T-helper 2 cell treated with Interferon-gamma antibody and Interleukin-4, amounts not matched to agents 5 μg/mL and 100 μg/mL, for 36 hours (primary cell): ENCODE measurements at regions not wholly inside any gene's neighbourhood (a gene's known extent, or its start where the extent isn't known, plus 50 kb on each side); places are given as distances from the start of the nearest gene placed in this dataset.

ENCODE experiments used
- DNase-seq: peaks from one replicate; pipeline ENCODE4 v3.0.0; 2021; ENCODE audit warnings: low spot score
- H3K27ac Mint-ChIP-seq: one replicate; pipeline ENCODE4 v1.8.0; 2021; ENCODE audit warnings: mild to moderate bottlenecking, mixed read lengths
- H3K27me3 Mint-ChIP-seq: one replicate; pipeline ENCODE4 v1.8.0; 2021; ENCODE audit warnings: low read depth, mixed read lengths
- H3K36me3 Mint-ChIP-seq: one replicate; pipeline ENCODE4 v1.8.0; 2021; ENCODE audit warnings: low read depth, mixed read lengths
- H3K4me1 Mint-ChIP-seq: one replicate; pipeline ENCODE4 v1.8.0; 2021; ENCODE audit warnings: low read depth, mixed read lengths
- H3K4me3 Mint-ChIP-seq: one replicate; pipeline ENCODE4 v1.8.0; 2022; ENCODE audit warnings: mild to moderate bottlenecking, moderate library complexity, mixed read lengths
- H3K9me3 Mint-ChIP-seq: one replicate; pipeline ENCODE4 v1.8.0; 2021; ENCODE audit warnings: mixed read lengths

- Mint-ChIP-seq H3K9me3 (peaks cover 7% of the 10 kb centered on the region), H3K36me3 (no peaks in the 10 kb centered on the region), H3K4me1 (no peaks in the 10 kb centered on the region), H3K27ac (no peak overlapping the region), H3K27me3 (peaks cover 17% of the 10 kb centered on the region), H3K4me3 (no peak overlapping the region)
- DNase-seq = no peak
These were observed 100.3 kb upstream of the NCK2 start for GRCh38 chr2:105644174-105644980.

DNA sequence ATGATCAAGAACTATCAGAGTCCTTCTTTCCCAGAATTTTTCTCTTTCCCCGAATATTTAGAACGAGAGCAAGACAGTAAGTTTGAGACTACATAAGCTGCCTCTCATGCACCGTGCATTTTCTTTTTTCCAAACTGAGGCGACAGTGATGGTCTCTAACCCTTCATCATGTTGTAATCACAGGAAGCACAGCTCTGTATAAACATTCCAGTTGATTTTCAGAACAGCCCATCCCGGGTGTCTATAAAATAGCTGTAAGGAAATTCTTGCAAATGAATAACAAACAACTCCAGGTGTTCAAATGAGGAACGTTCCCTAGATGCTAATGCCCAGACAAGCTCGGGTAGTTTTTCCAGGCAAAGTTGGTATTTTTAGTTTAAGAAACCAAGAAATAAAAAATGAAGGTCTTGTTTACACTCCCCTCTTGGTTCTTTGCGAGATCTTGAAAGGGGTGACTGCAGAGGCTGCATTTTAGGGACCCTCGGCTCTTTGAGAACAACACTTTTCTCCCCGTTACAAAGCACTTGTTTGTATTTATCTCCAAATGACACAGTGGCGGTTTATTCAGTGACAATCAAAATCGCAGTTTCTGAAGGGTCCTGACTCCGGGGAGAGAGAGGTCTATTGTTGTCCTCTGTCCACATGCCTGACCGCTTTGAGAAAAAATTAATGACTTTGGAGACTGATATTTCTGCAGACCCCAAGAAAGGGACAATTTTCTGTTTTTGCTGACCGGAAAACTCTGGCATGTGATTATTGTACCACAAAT lies 101.1 kb upstream of the NCK2 start:
- H3K9me3 Mint-ChIP-seq = no peaks in the 10 kb centered on the region
- no peaks in the 10 kb centered on the region for H3K4me1 Mint-ChIP-seq
- no peaks in the 10 kb centered on the region for H3K36me3 Mint-ChIP-seq
- H3K4me3 Mint-ChIP-seq = no peak overlapping the region
- H3K27ac Mint-ChIP-seq = no peak overlapping the region
- no peak for DNase-seq
- peaks cover 17% of the 10 kb centered on the region for H3K27me3 Mint-ChIP-seq

DNA sequence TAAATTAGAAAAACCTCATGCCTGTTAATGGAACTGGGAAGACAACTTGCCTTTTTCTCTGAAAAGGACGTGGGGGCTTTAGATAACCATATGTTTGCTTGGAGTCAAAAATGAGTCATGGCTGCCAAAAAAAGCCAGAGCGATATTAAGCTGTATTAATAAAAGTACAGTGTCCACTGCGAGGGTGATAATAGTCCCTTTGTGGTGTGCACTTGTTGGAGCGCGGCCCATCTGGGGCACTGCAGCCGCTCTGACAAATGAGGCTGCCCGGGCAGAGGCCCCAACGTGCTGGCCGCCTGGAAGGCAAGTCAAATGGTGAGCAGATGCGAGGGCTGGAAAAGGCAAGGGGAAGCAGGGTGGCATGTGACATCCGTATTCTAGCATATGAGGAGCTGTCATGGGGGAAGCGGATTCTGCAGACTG lies 103.3 kb upstream of the NCK2 start:
- no peak overlapping the region for H3K4me3 Mint-ChIP-seq
- H3K27ac Mint-ChIP-seq = no peak overlapping the region

DNA sequence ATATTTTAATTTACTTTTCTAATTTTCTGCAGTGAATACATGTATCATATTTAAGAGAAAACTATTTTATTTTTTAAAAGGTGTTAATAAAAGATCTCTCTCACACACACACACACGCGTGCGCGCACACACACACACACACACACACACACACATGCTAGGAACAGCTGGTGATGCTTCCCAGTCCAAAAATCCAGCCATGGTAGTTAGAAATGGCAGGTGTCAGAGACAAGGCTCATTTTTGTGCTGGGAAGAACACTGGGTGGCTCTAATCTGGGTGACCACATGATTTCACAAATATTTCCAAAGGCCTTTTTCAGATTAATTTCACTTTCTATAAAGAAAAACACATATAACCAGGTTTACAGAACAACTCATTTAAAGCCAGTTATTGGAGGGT lies 104.5 kb upstream of the NCK2 start:
- H3K4me3 Mint-ChIP-seq = no peak overlapping the region
- peaks cover 17% of the 10 kb centered on the region for H3K27me3 Mint-ChIP-seq
- no peak overlapping the region for H3K27ac Mint-ChIP-seq
- DNase-seq = no peak
- H3K4me1 Mint-ChIP-seq = no peaks in the 10 kb centered on the region
- H3K9me3 Mint-ChIP-seq = no peaks in the 10 kb centered on the region
- no peaks in the 10 kb centered on the region for H3K36me3 Mint-ChIP-seq

More for the DNA sequence above, 103.3 kb upstream of the NCK2 start:
- no peaks in the 10 kb centered on the region for H3K4me1 Mint-ChIP-seq
- H3K36me3 Mint-ChIP-seq = no peaks in the 10 kb centered on the region
- DNase-seq = no peak
- peaks cover 17% of the 10 kb centered on the region for H3K27me3 Mint-ChIP-seq
- H3K9me3 Mint-ChIP-seq = no peaks in the 10 kb centered on the region

DNA sequence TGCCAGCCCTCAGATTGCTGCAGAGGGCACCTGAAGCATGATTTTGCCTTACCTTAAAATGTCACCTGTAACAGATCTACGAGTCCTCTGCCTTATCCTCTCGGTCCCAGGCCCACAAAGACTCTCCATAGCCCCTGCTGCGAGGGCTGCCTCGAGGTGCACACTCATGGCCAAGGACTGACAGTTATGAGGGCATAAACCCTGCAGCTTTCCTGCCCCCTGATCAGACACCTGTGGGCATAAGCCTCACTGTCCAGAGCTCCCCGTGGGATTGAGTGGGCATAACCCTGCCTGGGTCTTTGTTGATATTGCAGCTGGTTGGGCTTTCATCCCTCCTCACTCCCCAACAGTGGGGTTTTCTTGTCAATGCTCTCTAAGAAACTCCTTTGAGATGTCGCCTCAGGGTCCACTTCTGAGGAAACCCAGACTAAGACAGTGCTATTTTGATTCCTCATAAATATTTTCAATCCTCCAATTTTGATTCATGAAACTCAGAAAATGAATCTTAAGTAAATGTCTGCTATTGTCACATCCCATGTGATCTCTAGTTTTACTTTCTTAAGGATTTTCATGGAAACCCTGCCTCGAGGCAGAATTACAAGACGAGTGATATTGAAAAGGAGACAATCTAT lies 108.5 kb upstream of the NCK2 start:
- DNase-seq = no peak
- Mint-ChIP-seq H3K27me3 (peaks cover 2% of the 10 kb centered on the region), H3K36me3 (no peaks in the 10 kb centered on the region), H3K4me1 (no peaks in the 10 kb centered on the region), H3K4me3 (no peak overlapping the region), H3K27ac (no peak overlapping the region), H3K9me3 (no peaks in the 10 kb centered on the region)

DNA sequence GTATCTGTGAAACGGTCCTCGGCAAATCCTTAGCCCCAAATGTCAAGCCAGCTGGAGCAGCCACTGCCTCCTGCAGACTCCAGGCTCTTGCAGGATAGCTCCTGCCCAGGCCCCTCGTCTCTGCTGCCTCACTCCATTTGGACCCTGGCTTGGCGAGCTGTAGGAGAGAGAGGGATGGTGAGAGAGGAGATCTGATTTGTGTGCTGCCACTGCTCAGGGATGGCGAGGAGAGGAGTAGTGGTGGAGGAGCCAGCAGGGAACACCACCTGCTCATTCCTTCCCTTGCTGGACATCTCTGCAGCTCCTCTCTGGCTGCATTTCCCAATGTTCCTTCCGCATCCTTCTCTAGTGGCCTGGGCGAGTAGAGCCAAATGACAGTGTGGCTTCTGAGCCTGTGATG lies 109.1 kb upstream of the NCK2 start:
- Mint-ChIP-seq H3K27ac (no peak overlapping the region), H3K9me3 (no peaks in the 10 kb centered on the region), H3K4me1 (no peaks in the 10 kb centered on the region), H3K27me3 (peaks cover 2% of the 10 kb centered on the region), H3K4me3 (no peak overlapping the region), H3K36me3 (no peaks in the 10 kb centered on the region)
- DNase-seq = no peak

- no peaks in the 10 kb centered on the region for H3K36me3 Mint-ChIP-seq
- DNase-seq = no peak
- H3K27me3 Mint-ChIP-seq = no peaks in the 10 kb centered on the region
These were observed 110.5 kb upstream of the NCK2 start for GRCh38 chr2:105634198-105634597.

DNA sequence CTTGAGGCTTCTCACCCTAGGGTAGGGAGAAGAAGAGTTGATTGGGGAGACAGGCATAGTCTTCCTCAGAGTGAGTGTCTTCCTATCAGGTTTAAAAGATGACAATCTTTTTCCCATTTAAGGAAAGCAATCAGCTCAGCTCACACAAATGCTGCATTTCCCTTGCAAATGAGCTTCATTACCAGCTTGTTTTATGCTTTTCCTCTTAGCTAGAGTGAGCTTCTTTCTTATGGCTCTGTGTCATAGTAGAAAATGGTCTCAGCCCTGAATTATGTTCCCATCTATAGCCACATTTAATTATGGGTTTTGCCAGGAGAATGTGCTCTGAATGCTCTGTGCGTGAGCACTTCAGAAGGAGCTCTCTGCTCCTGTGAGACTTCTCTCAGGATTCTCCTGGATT lies 112.8 kb upstream of the NCK2 start:
- H3K4me3 Mint-ChIP-seq = no peak overlapping the region
- H3K4me1 Mint-ChIP-seq = no peaks in the 10 kb centered on the region
- no peaks in the 10 kb centered on the region for H3K36me3 Mint-ChIP-seq
- H3K9me3 Mint-ChIP-seq = peaks cover 6% of the 10 kb centered on the region
- DNase-seq = no peak
- H3K27ac Mint-ChIP-seq = no peak overlapping the region
- peaks cover 6% of the 10 kb centered on the region for H3K27me3 Mint-ChIP-seq

More at GRCh38 chr2:105634198-105634597, 110.5 kb upstream of the NCK2 start:
- Mint-ChIP-seq H3K27ac (no peak overlapping the region), H3K4me1 (no peaks in the 10 kb centered on the region), H3K9me3 (no peaks in the 10 kb centered on the region), H3K4me3 (no peak overlapping the region)

DNA sequence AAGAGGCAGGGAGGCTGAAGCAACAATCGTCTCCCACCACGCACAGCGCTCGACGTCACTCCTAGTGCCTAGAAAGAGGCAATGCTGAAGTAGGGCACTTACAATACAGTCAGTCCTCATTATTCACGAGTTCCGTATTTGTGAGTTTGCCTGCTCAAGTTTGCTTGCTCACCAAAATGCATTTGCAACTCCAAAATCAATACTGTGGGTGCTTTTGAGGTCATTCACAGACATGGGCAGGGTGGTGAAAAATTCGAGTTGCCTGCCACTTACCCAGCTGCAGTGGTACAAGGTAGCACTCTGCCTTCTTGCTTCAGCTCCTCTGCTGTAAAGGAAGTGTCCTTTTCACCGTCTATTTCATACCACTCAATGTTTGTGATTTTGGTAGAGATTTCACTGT lies 113.7 kb upstream of the NCK2 start:
- Mint-ChIP-seq H3K9me3 (peaks cover 6% of the 10 kb centered on the region), H3K36me3 (no peaks in the 10 kb centered on the region), H3K27ac (no peak overlapping the region), H3K4me3 (no peak overlapping the region), H3K4me1 (no peaks in the 10 kb centered on the region), H3K27me3 (peaks cover 6% of the 10 kb centered on the region)
- DNase-seq = no peak

DNA sequence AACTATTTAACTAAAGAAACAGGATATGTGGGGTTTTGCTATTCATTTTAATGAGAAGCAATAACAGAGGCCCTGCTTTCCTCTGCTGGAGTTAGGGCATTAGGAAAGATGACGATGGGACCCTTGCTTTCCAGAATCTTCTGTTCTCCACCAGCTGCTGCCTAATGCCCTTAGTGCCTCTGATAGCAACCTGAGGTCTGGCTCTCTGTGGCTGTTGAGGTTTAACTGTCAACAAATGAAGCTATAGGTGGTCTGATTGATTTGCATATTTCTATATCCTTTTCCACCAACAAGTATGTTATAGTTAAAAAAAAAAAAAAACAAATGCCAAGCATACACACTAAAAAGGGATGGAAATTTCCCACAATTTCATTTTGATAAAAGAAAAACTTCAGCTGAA lies 115.1 kb upstream of the NCK2 start:
- Mint-ChIP-seq H3K9me3 (peaks cover 6% of the 10 kb centered on the region), H3K27ac (no peak overlapping the region), H3K4me3 (no peak overlapping the region), H3K36me3 (no peaks in the 10 kb centered on the region), H3K27me3 (peaks cover 6% of the 10 kb centered on the region), H3K4me1 (no peaks in the 10 kb centered on the region)
- DNase-seq = no peak

- Mint-ChIP-seq H3K27me3 (peaks cover 9% of the 10 kb centered on the region), H3K4me3 (no peak overlapping the region)
These were observed 117.2 kb upstream of the NCK2 start for GRCh38 chr2:105627534-105627933.

DNA sequence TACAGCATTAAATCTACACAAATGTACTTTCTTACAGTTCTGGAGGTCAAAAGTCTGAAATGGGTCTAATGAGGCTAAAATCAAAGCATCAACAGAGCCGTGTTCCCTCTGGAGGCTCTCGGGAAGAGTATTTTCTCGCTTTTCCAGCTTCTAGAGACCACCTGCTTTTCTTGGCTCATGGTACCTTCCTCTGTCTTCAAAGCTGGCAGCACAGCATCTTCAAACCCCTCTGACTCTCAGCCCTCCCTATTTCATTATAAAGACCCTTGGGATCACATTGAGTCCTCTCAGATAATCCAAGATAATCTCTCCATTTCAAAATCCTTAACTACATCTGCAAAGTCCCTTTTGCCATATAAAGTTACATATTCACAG lies 117.8 kb upstream of the NCK2 start:
- DNase-seq = no peak
- Mint-ChIP-seq H3K27me3 (peaks cover 9% of the 10 kb centered on the region), H3K36me3 (no peaks in the 10 kb centered on the region), H3K4me3 (no peak overlapping the region), H3K27ac (no peak overlapping the region), H3K4me1 (no peaks in the 10 kb centered on the region), H3K9me3 (peaks cover 6% of the 10 kb centered on the region)

More at GRCh38 chr2:105627534-105627933, 117.2 kb upstream of the NCK2 start:
- no peaks in the 10 kb centered on the region for H3K36me3 Mint-ChIP-seq
- no peak overlapping the region for H3K27ac Mint-ChIP-seq
- peaks cover 6% of the 10 kb centered on the region for H3K9me3 Mint-ChIP-seq
- H3K4me1 Mint-ChIP-seq = no peaks in the 10 kb centered on the region
- no peak for DNase-seq

DNA sequence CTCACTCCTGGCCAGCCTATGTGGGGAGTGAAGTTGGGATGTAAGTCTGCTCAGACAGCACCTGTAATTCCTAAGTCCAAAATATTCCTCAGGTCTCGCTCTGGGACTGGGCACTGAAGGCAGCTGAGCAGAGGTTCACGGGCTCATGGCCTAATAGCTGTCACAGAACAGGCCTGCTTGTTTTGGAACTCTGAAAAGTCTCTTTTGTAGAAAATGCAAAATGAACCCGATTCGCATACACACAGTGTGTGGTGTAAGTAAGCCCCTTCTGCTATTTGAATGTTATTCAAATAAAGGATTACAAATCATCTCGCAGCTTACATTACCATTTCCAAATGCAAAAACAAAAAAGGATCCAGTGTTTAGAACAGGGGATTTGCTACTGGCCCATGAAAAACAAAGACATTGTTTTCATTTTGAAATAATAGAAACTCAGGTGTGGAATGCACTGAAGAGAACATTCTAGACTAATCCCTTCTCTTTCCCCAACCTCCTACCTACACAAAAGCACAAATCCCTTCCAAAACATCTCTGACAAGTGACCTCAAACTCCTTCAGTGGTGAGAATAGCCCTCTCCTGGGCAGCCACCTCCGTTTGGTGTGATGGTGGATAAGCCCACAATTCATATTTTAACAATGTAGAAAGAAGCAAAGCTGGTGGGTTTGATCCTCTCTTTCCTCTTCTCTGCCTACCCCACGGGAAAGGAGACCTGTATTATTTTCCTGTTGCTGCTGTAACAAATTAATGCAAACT lies 118.3 kb upstream of the NCK2 start:
- H3K27ac Mint-ChIP-seq = no peak overlapping the region
- no peak overlapping the region for H3K4me3 Mint-ChIP-seq
- peaks cover 9% of the 10 kb centered on the region for H3K27me3 Mint-ChIP-seq
- no peaks in the 10 kb centered on the region for H3K4me1 Mint-ChIP-seq
- H3K36me3 Mint-ChIP-seq = no peaks in the 10 kb centered on the region
- H3K9me3 Mint-ChIP-seq = peaks cover 6% of the 10 kb centered on the region
- no peak for DNase-seq
